A549 (cell line): ENCODE measurements at regions not wholly inside any gene's neighbourhood (a gene's known extent, or its start where the extent isn't known, plus 50 kb on each side); places are given as distances from the start of the nearest gene placed in this dataset.

Experiments
- ATAC-seq, 2 experiments: fragments of 200-7000 bp in 1 of 2; fragments of >200 bp in 1 of 2; cut with Nextera tagmentation in 1 of 2; cut with Tn5 transposase in 1 of 2; 3 replicates each; pipeline versions ENCODE4 v1.8.0 to v1.9.1; 2018 to 2020; ENCODE audit warnings: mild to moderate bottlenecking in 1 of 2, moderate library complexity in 1 of 2
- CTCF ChIA-PET: fragments of 300-600 bp; sonication (Branson Sonifier 250); formaldehyde crosslinking; extraction: SDS; loops from one replicate; lab custom pipeline; 2021; ENCODE audit warnings: antibody characterized with exemption, inconsistent platforms; lab: Yijun Ruan, JAX
- POLR2A ChIA-PET: fragments of 350-600 bp; formaldehyde crosslinking; extraction: SDS; loops from one replicate; lab custom pipeline; 2021; ENCODE audit warnings: antibody characterized with exemption, inconsistent platforms; lab: Yijun Ruan, JAX
- DNase-seq, 2 experiments: peaks; one replicate each; pipeline versions ENCODE4 v3.0.0 to v3.0.0-alpha.2; 2011 to 2016; ENCODE audit warnings: low read depth in 1 of 2, low spot score in 1 of 2
- FAIRE-seq: peaks from 2 replicates; lab custom pipeline; 2011; peaks lifted over from hg19 to GRCh38; lab: Jason Lieb, UNC
- H3K27ac ChIP-seq, 2 experiments: fragments of >200 bp; sonication (Bioruptor Twin); formaldehyde crosslinking; 3 replicates each; pipeline ENCODE4 v1.5.1; 2016 to 2017
- H3K4me1 ChIP-seq: fragments of >200 bp; sonication (Bioruptor Twin); formaldehyde crosslinking; 3 replicates; pipeline ENCODE4 v1.6.1; 2016
- H3K4me2 ChIP-seq: fragments of >200 bp; sonication (Bioruptor Twin); formaldehyde crosslinking; 3 replicates; pipeline ENCODE4 v1.6.1; 2016
- H3K4me3 ChIP-seq: fragments of >200 bp; sonication (Bioruptor Twin); formaldehyde crosslinking; 3 replicates; pipeline ENCODE4 v1.5.1; 2016
- H3K9me3 ChIP-seq: fragments of >200 bp; sonication (Bioruptor Twin); formaldehyde crosslinking; 3 replicates; pipeline ENCODE4 v1.6.1; 2016
- ATOH8 ChIP-seq: fragments of 250-450 bp; sonication (Bioruptor Pico); IDR thresholded peaks from 2 replicates; pipeline ENCODE4 v1.5.0; 2020; ENCODE audit warnings: low read depth, mild to moderate bottlenecking, moderate library complexity
- BHLHE40 ChIP-seq: IDR thresholded peaks from 2 replicates; pipeline ENCODE4 v1.6.1; 2012; ENCODE audit warnings: low read depth, low read length, inconsistent platforms
- CBX2 ChIP-seq: fragments of 200-600 bp; sonication (generic); IDR thresholded peaks from 2 replicates; pipeline ENCODE4 v1.6.1; 2016; ENCODE audit warnings: low read depth, mild to moderate bottlenecking, borderline replicate concordance
- CBX8 ChIP-seq: fragments of 200-600 bp; sonication (generic); IDR thresholded peaks from 2 replicates; pipeline ENCODE4 v1.6.1; 2016
- CHD4 ChIP-seq: fragments of 200-600 bp; sonication (generic); IDR thresholded peaks from 2 replicates; pipeline ENCODE4 v1.6.1; 2016; ENCODE audit warnings: antibody characterized with exemption, mild to moderate bottlenecking, borderline replicate concordance
- EHF ChIP-seq: fragments of 250-450 bp; sonication (Bioruptor Pico); IDR thresholded peaks from 2 replicates; pipeline ENCODE4 v1.5.0; 2020; ENCODE audit warnings: mild to moderate bottlenecking
- ELK1 ChIP-seq: fragments of 150-350 bp; IDR thresholded peaks from 2 replicates; pipeline ENCODE4 v1.6.1; 2014; ENCODE audit warnings: low read depth, mild to moderate bottlenecking, low read length
- EP300 ChIP-seq, 2 experiments: fragments of >200 bp; sonication (Bioruptor Twin); formaldehyde crosslinking; IDR thresholded peaks; 2 replicates in 1 of 2; 3 replicates in 1 of 2; pipeline ENCODE4 v1.6.1; 2016 to 2017
- FOXS1 ChIP-seq: fragments of 250-450 bp; sonication (Bioruptor Pico); IDR thresholded peaks from 2 replicates; pipeline ENCODE4 v1.5.0; 2020; ENCODE audit warnings: mild to moderate bottlenecking, moderate library complexity
- JUNB ChIP-seq: fragments of >200 bp; sonication (Bioruptor Twin); formaldehyde crosslinking; IDR thresholded peaks from 2 replicates; pipeline ENCODE4 v1.6.1; 2016
- MAFK ChIP-seq: fragments of 450-650 bp; IDR thresholded peaks from 2 replicates; pipeline ENCODE4 v1.6.1; 2014; ENCODE audit not compliant: partially characterized antibody
- MAX ChIP-seq: IDR thresholded peaks from 2 replicates; pipeline ENCODE4 v1.6.1; 2012
- MAZ ChIP-seq: fragments of 150-350 bp; IDR thresholded peaks from 2 replicates; pipeline ENCODE4 v1.6.1; 2014; ENCODE audit warnings: antibody characterized with exemption, low read depth, low read length, borderline replicate concordance
- MYC ChIP-seq: IDR thresholded peaks from 2 replicates; pipeline ENCODE4 v1.6.1; 2012; ENCODE audit warnings: mild to moderate bottlenecking, inconsistent platforms, low read length, improper control_type of control experiment, borderline replicate concordance
- NPAS2 ChIP-seq: fragments of 250-450 bp; sonication (Bioruptor Pico); IDR thresholded peaks from 2 replicates; pipeline ENCODE4 v1.8.0; 2022; ENCODE audit warnings: mild to moderate bottlenecking, moderate library complexity, borderline replicate concordance
- NR3C1 ChIP-seq: fragments of >200 bp; sonication (Bioruptor Twin); formaldehyde crosslinking; IDR thresholded peaks from 3 replicates; pipeline ENCODE4 v1.6.1; 2017
- POLR2A ChIP-seq: IDR thresholded peaks from 2 replicates; pipeline ENCODE4 v1.6.1; 2012; ENCODE audit warnings: mild to moderate bottlenecking, low read length
- RCOR1 ChIP-seq: fragments of 150-350 bp; IDR thresholded peaks from 2 replicates; pipeline ENCODE4 v1.6.1; 2014; ENCODE audit warnings: antibody characterized with exemption, low read length, low read depth
- RNF2 ChIP-seq: fragments of 200-600 bp; sonication (generic); IDR thresholded peaks from 2 replicates; pipeline ENCODE4 v1.6.1; 2016; ENCODE audit warnings: low read depth, mild to moderate bottlenecking, antibody characterized with exemption, moderate library complexity, borderline replicate concordance
- SMC3 ChIP-seq: fragments of >200 bp; sonication (Bioruptor Twin); formaldehyde crosslinking; IDR thresholded peaks from 3 replicates; pipeline ENCODE4 v1.6.1; 2018; ENCODE audit warnings: inconsistent platforms
- TP53 ChIP-seq: fragments of 250-450 bp; sonication (Bioruptor Pico); IDR thresholded peaks from 2 replicates; pipeline ENCODE4 v1.5.0; 2021; ENCODE audit warnings: mild to moderate bottlenecking, moderate library complexity
- USF2 ChIP-seq: fragments of 450-650 bp; IDR thresholded peaks from 2 replicates; pipeline ENCODE4 v1.6.1; 2014; ENCODE audit warnings: antibody characterized with exemption
- ZC3H11A ChIP-seq: fragments of 450-650 bp; IDR thresholded peaks from 2 replicates; pipeline ENCODE4 v1.6.1; 2014; ENCODE audit warnings: antibody characterized with exemption, mild to moderate bottlenecking
- WGBS: methylation state at CpG from one replicate; pipeline ENCODE4 v1.1.6; 2017; ENCODE audit errors: missing lambda C conversion rate; 5-methylcytosine and 5-hydroxymethylcytosine counted together

GRCh38 chr2:220011859-220012258, 384.4 kb downstream of the SLC4A3 start (continued):
- TF ChIP-seq ATOH8 (CRISPR knock-in tag) (no peak), EHF (no peak)

GRCh38 chr2:220014961-220015360, 387.5 kb downstream of the SLC4A3 start:
- DNase-seq: no peak
- ChIA-PET CTCF (no interaction called here), POLR2A (no interaction called here)
- no peak overlapping the region for H3K4me2 ChIP-seq
- H3K27ac ChIP-seq: no peak overlapping the region
- no peak for ATAC-seq
- H3K9me3 ChIP-seq: 0 out of 3 replicates have a peak, but pooled peaks cover 4% of the 10 kb centered on the region
- FAIRE-seq: no peak
- no peaks in the 10 kb centered on the region for H3K4me1 ChIP-seq
- TF ChIP-seq MYC (no peak), POLR2A (no peak)
- WGBS: 36% methylated on average over 2 of the region's 2 CpGs
- H3K4me3 ChIP-seq: no peak overlapping the region

- TF ChIP-seq CBX8: no peak
- no peak for TF ChIP-seq RCOR1
- no peak for TF ChIP-seq SMC3
- TF ChIP-seq ELK1: no peak
- no peak for TF ChIP-seq MAZ
- TF ChIP-seq ZC3H11A: no peak
- no peak for TF ChIP-seq MAFK
- no peak for TF ChIP-seq TP53 (CRISPR knock-in tag)
- TF ChIP-seq USF2: no peak
- no peak for TF ChIP-seq EHF
- no peak for TF ChIP-seq MYC
- TF ChIP-seq, all 56 proteins: peak for 0
- Histone ChIP-seq H3K4me1 (no peaks in the 10 kb centered on the region), H3K4me3 (no peak overlapping the region), H3K27ac (no peak overlapping the region), H3K9me3 (0 out of 3 replicates have a peak, but pooled peaks cover 4% of the 10 kb centered on the region), H3K4me2 (no peak overlapping the region)
- ChIA-PET CTCF (no interaction called here), POLR2A (no interaction called here)
- no peak for ATAC-seq
- DNase-seq: no peak
- no peak for FAIRE-seq
- 32% methylated on average over 1 of the region's 1 CpG for WGBS
Observed at GRCh38 chr2:220015576-220015975, 388.1 kb downstream of the SLC4A3 start.

- TF ChIP-seq MAX (no peak), FOXS1 (no peak), CHD4 (no peak), BHLHE40 (no peak), NPAS2 (CRISPR knock-in tag) (no peak), CBX2 (no peak), ZC3H11A (no peak), EP300 (IDR thresholded peaks at IDR 0.05) (no peak), JUNB (no peak), ELK1 (no peak), RNF2 (no peak), NR3C1 (no peak), CBX8 (no peak)
- ChIA-PET POLR2A (no interaction called here), CTCF (no interaction called here)
- WGBS: 61% methylated on average over 1 of the region's 1 CpG
- H3K4me1 ChIP-seq: no peaks in the 10 kb centered on the region
- no peak overlapping the region for H3K4me2 ChIP-seq
- FAIRE-seq: no peak
- no peak for ATAC-seq
- DNase-seq: no peak
- H3K27ac ChIP-seq: no peak overlapping the region
- no peaks in the 10 kb centered on the region for H3K9me3 ChIP-seq
- no peak overlapping the region for H3K4me3 ChIP-seq
Observed at GRCh38 chr2:220025207-220025606, 397.8 kb downstream of the SLC4A3 start.
